HCEC 1CT (cell line): ENCODE measurements at regions not wholly inside any gene's neighbourhood (a gene's known extent, or its start where the extent isn't known, plus 50 kb on each side); places are given as distances from the start of the nearest gene placed in this dataset.

ENCODE experiments used
- DNase-seq: peaks from one replicate; pipeline ENCODE4 v3.0.0-alpha.2; 2017

- no peak for DNase-seq
Observed at GRCh38 chr2:217291259-217291658, 431.4 kb upstream of the TNP1 start.

DNA sequence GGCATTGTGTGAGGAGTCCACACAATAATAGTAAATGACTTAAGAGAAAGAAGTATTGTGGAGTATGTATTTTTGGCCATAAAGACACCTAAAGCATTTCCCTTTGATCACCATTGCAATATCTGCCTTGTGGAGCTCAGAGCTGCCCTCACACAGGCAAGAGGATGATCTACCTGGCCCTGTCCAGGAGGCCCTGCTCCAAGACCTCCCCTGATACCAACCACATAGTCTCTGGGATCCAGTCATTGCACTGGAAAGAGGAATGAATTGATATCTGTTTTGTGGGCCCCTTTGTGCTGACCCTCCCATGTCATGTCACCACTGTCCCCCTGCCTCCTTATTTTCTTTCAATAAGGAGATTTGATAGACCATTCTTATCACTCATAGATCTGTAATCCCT is 430.6 kb upstream of the TNP1 start:
- DNase-seq, result no peak

GRCh38 chr2:217289907-217290280 is 430.0 kb upstream of the TNP1 start:
- no peak for DNase-seq

- DNase-seq, result no peak
Observed at GRCh38 chr2:217289177-217289906, 429.5 kb upstream of the TNP1 start.

- DNase-seq, result no peak
Observed at GRCh38 chr2:217288472-217289063, 428.7 kb upstream of the TNP1 start.

DNA sequence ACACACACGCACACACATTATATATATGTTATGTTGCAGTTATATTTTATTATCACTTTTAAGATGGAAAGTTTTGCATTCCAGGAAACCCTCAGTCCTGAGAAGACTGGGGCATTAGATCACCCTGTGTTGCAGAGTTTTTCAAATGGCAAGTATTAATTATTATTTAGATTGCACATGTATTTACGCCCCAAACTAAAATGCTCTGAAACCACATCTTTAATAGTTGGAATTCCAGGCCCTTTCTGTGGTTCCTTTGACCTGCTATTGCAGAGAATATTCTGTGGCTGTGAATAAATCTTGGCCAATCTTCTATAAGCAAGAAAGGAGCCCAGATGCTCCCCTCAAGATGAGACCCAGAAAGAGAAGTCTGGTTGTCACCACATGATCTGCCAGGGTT is 427.0 kb upstream of the TNP1 start:
- DNase-seq, result peak; percentile 27

DNA sequence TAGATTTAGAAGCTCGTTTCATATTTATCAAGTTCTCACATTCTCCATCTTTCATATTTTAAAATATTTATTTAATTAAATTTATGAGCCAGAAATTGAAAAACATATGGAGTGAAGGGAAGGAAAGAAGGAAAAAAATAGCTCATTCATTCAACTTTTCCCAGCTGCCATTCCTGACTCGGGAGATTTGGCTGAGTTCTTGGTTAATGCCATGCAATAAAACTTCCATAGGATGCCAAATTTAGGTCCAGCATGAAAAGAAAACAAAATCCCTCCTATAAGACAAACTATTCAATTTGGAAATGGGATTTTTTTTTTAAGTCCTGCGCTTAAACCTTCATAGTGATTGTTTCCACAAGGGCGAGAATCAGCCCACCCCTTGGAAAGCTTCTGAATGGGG is 426.1 kb upstream of the TNP1 start:
- no peak for DNase-seq

DNA sequence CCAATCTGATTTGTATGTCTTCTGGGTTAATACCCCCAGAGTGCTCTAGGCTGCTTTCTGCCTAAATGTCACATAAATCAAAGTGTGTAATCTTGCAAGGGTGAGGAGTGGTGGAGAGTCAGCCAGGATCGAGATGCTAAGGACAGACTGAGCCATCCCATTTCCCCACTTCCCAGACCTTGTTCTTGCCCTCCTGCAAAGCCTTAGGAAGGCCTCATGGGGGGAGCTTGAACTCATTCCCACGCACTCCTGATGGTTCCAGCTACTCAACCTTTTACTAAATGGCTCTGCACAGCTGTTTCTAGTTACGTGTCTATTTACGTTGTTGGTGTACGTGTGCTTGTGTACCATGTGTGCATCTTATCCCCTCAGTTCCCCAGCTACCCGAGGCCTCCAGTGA is 423.6 kb upstream of the TNP1 start:
- DNase-seq, result no peak

- DNase-seq, result no peak
Observed at GRCh38 chr2:217282531-217282930, 422.7 kb upstream of the TNP1 start.

DNA sequence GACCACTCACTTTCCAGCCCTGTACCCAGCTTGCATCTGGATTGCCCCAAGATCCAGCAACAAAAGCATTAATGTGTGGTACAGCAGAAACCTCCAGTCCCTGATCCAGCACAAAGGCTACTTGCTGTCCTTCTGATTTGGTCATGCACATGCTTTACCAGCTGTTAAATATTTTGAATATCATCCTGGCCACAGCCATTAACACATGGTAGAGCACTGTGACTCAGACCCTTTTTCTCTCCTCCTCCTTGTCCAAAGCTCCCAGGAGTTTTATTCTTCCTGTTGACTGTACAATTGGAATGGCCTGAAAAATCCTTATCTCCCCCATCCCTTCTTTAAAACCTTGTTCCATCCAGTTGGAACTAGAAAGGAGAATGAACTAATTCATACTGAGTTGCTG is 419.7 kb upstream of the TNP1 start:
- peak; percentile 96 for DNase-seq

DNA sequence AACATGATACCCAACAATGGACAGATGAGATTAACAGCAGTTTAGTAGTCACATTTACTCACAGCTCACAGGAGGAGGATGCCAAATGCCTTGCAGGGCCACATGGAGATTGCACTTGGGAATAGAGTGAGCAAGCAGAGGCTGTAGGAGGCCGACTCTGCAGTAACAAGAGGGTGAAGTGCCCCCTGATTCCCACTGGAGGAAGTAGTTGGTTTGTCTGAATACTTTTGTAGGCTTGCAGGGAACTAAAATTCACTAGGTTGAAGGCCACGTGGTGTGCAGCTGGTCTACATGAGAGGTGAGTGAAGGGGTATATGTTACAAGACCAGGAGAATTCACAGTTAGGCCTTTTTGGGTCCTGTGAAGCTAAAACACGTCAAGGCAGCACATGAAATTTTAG is 419.3 kb upstream of the TNP1 start:
- DNase-seq, result peak; percentile 19

GRCh38 chr2:217277646-217278398 is 418.0 kb upstream of the TNP1 start:
- DNase-seq, result peak; percentile 96

DNA sequence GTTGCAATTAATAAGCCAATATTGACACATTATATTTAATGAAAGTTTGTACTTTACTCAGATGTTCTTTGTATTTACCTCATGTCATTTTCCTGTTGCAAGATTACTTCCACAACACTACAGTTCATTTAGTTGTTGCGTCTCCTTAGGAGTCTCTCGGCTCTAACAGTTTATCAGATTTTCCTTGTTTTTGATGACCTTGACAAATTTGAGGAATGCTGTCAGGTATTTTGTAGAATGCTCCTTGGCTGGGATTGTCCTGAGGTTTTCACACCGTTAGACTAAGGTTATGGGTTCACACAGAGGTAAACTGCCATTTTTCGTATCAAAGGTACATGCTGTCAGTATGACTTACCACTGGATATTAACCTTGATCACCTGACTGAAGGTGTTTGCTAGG is 416.6 kb upstream of the TNP1 start:
- DNase-seq, result no peak

- DNase-seq, result no peak
Observed at GRCh38 chr2:217275091-217275490, 415.2 kb upstream of the TNP1 start.

GRCh38 chr2:217274578-217274977 is 414.7 kb upstream of the TNP1 start:
- DNase-seq, result no peak

DNA sequence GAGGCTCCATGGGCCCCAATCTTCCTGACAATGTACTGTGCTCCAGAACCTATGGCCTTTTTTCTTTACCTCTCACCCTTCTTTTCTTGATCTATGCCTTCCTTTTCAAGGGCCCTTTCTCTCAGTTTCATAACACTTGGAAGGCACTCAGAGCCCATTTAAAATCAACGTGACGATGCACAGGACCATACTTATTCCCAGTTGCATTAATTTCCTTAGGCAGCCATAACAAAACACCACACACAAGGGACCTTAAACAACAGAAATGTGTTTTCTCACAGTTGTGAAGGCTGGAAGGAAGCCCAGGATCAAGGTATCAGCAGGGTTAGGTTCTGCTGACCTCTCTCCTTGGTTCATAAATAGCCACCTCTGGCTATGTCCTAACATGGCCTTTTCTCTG is 414.0 kb upstream of the TNP1 start:
- no peak for DNase-seq

DNA sequence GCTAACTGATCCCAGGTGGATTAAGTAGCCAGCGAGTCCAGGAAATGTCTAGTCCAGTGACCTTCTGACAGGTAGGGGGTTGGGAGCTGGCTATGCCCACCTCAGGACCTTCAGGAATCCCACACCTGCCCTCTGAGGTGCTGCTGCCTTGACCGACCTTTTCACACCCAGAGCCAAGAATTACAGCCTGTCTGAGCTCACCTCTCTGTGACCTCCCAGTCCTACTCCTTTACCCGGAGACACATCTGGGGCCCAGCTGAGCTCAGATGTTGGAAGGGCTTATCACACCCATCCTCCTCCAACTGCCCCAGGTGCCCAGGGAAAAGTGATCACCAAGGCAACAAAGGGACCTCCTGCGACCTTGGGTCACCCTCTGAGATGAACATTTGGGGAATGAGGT is 413.3 kb upstream of the TNP1 start:
- DNase-seq, result no peak

DNA sequence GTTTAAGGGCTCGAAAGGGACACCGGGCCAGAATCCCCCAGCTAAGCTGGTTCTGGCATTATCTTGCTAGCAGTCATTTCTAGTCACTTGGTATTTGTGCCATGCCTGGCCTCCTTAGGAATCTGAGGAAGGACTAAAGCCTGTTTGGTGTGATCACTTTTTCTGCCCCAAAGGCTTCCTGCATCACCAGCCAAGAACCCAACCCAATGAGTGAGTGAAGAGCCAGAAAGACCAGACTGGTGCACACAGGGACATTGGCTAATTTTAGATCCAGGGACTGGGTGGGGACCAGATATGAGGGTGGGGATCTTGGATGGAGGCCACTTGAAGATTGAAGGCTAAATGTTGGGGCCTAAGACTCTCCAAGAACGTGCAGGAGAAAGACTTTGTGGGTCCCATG is 411.9 kb upstream of the TNP1 start:
- DNase-seq, result no peak

DNA sequence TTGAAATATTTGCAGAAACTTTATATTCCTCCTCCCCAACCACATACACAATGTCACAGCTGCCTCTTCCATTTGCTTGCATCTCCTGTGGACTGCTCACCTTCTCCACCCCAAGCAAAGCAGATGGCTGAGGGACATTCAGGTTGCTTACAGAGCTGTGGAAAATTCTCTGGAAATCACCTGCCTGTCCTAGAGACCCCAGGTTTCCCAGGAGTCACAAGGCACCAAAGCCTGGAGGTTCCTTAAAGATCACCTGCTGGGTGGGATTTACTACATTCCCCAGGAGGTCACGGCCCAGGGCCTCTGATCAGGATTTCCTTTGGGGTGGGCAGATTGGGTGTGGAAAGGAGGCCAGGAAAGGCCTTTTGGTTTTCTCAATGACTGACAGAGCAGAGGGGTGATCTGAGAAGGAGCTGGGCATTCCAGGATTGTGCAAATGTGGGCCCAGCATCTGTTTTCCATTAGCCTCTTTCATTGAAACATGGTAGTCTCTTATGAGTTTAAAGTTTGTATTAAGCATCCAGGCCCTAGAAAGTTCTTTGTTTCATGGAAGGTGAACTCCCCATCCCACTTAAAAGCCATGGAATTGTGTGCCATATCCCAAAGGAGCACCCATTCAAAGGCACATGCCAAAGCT is 410.7 kb upstream of the TNP1 start:
- DNase-seq, result no peak

- DNase-seq, result no peak
Observed at GRCh38 chr2:217269701-217270484, 410.0 kb upstream of the TNP1 start.

GRCh38 chr2:217268978-217269377 is 409.1 kb upstream of the TNP1 start:
- DNase-seq, result no peak

DNA sequence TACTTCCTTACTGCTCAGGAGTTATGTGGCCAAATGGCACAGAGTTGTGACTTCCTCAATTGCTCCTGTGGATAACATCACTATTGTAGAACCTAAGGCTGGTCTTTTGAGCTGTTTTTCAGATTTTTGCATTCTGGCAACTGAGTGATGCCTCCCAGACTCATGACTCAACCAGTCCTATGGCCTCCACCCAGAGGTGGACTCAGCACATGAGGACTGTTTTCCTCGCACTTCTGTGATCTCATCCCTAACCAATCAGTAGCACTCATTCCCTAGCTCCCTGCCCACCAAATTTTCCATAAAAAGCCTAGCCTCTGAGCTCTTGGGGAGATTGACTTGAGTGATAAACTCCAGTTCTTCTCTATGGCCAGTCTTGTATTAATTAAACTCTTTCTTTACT is 407.9 kb upstream of the TNP1 start:
- DNase-seq, result no peak

- no peak for DNase-seq
Observed at GRCh38 chr2:217263756-217264155, 403.9 kb upstream of the TNP1 start.
